HuH-7 (cell line): ENCODE measurements at regions not wholly inside any gene's neighbourhood (a gene's known extent, or its start where the extent isn't known, plus 50 kb on each side); places are given as distances from the start of the nearest gene placed in this dataset.

Experiments used
- DNase-seq: peaks from one replicate; pipeline ENCODE4 v3.0.0; 2011; ENCODE audit warnings: low spot score

GRCh38 chr3:67289626-67290025 lies 291.5 kb downstream of the KBTBD8 start:
- no peak for DNase-seq

- no peak for DNase-seq
Observed at GRCh38 chr3:67290438-67290837, 292.3 kb downstream of the KBTBD8 start.

DNA sequence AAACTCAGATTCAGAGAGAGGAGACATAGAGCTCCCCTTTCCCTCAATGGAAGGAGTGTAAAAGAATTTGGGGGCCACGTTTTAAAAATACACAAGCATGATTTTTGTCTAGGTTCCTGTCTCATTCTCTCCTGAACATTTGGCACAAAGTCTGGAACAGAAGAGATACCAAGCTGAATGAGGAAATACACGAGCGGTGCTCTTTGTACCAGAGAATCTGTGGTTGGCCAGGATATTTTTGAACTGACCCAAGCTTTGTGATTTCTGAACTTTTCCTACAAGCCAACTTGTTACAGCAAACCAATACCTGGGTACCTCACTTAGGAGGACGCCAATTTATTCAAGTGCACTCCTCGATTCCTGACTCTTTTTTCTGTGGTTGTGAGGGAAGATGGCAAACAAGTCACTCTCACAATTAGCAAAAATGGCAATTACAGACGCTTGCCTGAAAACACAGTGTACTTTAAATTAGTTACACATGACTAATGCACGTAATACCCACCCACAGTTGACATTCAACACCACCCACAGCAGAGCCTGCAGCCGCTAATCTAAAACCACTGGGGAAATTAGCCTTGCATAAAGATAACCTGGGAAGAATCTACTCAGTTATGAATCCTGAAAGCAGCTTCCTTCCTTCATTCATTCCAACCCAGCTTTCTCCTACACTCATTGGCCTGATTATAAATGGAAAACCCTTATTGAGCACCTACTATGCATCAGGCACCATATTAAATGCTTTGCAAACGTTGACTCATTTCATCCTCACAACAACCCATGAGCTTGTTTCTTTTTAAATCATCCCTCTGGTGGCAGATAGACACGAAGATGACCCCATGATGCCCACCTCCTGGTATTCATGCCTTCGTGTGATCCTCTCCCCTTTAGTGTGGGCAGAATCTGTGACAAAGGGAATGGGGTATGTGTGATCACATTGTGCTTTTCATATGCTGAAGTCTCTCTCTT lies 293.5 kb downstream of the KBTBD8 start:
- DNase-seq = no peak

GRCh38 chr3:67292356-67293121 lies 294.4 kb downstream of the KBTBD8 start:
- no peak for DNase-seq

- no peak for DNase-seq
Observed at GRCh38 chr3:67294341-67294740, 296.2 kb downstream of the KBTBD8 start.

GRCh38 chr3:67296039-67296892 lies 298.2 kb downstream of the KBTBD8 start:
- DNase-seq = no peak

- no peak for DNase-seq
Observed at GRCh38 chr3:67297715-67298475, 299.8 kb downstream of the KBTBD8 start.

GRCh38 chr3:67301556-67301955 lies 303.4 kb downstream of the KBTBD8 start:
- DNase-seq = no peak

DNA sequence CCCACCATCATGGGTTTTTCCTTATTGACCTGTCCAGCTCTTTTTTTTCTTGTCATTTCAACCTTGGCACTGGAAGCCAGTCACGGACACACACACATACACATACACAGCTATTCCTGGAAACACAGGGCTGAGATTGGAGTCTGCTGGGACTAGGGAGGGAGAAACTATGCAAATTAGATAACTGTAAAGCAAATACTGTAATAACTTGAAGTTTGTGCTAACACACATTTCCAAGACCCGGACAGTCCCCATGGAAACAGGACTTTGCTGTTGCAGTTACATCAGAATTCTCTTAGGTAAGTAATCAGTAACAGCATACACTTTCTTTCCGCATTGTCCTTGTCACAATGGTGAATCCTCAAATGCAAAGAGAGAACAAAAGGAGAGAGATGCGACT lies 304.4 kb downstream of the KBTBD8 start:
- DNase-seq = no peak

GRCh38 chr3:67305160-67305559 lies 307.1 kb downstream of the KBTBD8 start:
- DNase-seq = no peak

- no peak for DNase-seq
Observed at GRCh38 chr3:67305922-67306321, 307.8 kb downstream of the KBTBD8 start.

- DNase-seq = no peak
Observed at GRCh38 chr3:67311440-67311839, 313.3 kb downstream of the KBTBD8 start.

GRCh38 chr3:67312155-67312554 lies 314.0 kb downstream of the KBTBD8 start:
- DNase-seq = no peak

GRCh38 chr3:67318162-67318561 lies 320.1 kb downstream of the KBTBD8 start:
- no peak for DNase-seq

GRCh38 chr3:67324554-67324953 lies 326.4 kb downstream of the KBTBD8 start:
- DNase-seq = no peak
